ENCODE measurements at regions not wholly inside any gene's neighbourhood (a gene's known extent, or its start where the extent isn't known, plus 50 kb on each side); places are given as distances from the start of the nearest gene placed in this dataset.
A peak's percentile ranks its signal among the peaks of the same experiment; 100 is the strongest.

GRCh38 chr12:90292183-90292582 lies 583.5 kb upstream of the ATP2B1 start:
- FAIRE-seq (no peak), DNase-seq (ENCODE audit: insufficient read length, low spot score) (no peak)
- TF ChIP-seq CTCF (IDR thresholded peaks at IDR 0.05; ENCODE audit: insufficient read depth, missing control alignments) = no peak

DNA sequence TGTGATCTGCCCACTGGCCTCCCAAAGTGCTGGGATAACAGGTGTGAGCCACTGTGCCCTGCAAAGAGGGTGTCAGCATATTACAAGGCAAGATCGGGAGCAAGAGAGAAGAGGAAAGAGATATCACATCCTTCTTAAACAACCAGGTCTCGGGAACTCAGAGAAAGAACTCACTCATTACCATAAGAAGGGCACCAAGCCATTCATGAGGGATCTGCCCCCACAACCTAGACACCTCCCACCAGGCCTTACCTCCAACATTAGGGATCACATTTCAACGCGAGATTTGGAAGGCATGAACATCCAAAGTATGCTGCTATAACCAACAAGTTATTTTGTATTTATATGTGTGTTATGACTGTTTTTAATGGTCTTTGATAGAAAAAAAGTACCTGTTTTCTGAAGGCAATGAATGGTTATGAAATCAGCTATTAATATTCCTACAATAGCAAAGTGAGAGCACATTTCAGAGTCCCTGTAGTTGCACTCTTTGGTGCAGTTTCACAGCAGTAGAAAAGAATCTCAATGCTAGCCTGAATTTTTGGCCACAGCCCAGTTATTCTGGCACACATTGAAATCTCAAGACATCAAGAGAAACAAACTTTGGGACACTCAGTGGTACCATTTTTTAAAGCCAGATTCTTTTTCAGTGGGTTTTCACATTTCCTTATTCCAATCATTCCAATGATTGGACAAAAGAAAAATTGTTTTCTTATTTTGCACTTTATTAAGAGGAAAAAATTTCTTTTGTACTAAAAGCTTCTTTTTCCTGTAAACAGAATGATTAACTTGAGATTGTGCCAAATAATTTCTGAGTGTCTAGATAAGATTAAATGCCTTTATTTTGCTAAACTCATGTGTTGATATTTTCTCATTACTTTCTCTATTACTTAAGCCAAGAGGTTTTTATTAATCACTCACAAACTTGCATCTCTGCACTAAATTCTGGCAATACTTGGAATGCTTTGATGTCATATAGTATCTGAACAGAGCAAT lies 582.6 kb upstream of the ATP2B1 start:
- DNase-seq (ENCODE audit: insufficient read length, low spot score) = no peak
- TF ChIP-seq CTCF (IDR thresholded peaks at IDR 0.05; ENCODE audit: insufficient read depth, missing control alignments) = no peak
- FAIRE-seq = no peak

DNA sequence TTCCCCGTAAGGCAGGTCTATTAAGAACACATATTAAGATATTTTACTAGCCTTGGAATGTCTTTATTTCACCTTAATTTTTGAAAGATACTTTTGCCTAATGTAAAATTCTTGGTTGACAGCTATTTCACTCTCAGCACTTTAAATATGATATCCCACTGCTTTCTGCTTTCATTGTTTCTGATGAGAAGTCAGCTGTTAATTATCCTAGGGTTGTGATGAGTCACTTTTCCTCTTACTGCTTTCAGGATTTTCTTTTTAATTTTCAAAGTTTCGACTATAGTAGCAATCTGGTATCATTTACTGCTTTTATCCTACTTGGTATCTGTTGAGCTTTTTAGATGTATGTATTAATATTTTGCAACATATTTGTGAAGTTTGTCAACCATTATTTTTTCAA lies 578.9 kb upstream of the ATP2B1 start:
- DNase-seq (ENCODE audit: insufficient read length, low spot score) (no peak), FAIRE-seq (peak; percentile 48)
- no peak for TF ChIP-seq CTCF (IDR thresholded peaks at IDR 0.05; ENCODE audit: insufficient read depth, missing control alignments)

DNA sequence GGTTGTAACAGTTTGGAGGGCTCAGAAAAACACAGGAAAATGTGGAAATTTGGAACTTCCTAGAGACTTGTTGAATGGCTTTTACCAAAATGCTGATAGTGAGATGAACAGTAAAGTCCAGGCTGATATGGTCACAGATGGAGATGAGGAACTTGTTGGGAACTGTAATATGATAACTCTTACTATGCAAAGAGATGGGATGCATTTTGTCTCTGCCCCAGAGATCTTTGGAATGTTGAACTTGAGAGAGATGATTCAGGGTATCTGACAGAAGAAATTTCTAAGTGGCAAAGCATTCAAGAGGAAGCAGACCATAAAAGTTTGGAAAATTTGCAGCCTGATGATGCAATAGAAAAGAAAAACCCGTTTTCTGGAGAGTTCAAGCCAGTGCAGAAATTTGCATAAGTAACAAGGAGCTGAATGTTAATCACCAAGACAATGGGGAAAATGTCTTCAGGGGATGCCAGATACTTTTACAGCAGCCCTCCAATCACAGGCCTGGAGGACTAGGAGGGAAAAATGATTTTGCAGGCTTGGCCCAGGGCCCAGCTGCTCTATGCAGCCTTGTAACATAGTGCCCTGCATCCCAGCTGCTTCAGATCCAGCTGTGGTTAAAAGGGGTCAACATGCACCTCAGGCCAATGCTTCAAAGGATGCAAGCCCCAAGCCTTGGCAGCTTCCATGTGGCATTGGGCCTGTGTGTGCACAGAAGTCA lies 572.7 kb upstream of the ATP2B1 start:
- TF ChIP-seq CTCF (IDR thresholded peaks at IDR 0.05; ENCODE audit: insufficient read depth, missing control alignments) = no peak
- FAIRE-seq (no peak), DNase-seq (ENCODE audit: insufficient read length, low spot score) (no peak)

- FAIRE-seq (no peak), DNase-seq (ENCODE audit: insufficient read length, low spot score) (no peak)
- no peak for TF ChIP-seq CTCF (IDR thresholded peaks at IDR 0.05; ENCODE audit: insufficient read depth, missing control alignments)
These were observed 572.0 kb upstream of the ATP2B1 start for GRCh38 chr12:90280564-90281058.

GRCh38 chr12:90280033-90280432 lies 571.4 kb upstream of the ATP2B1 start:
- no peak for TF ChIP-seq CTCF (IDR thresholded peaks at IDR 0.05; ENCODE audit: insufficient read depth, missing control alignments)
- DNase-seq (ENCODE audit: insufficient read length, low spot score) (no peak), FAIRE-seq (no peak)

Data from D721Med (cell line).